Mammary epithelial cell (primary cell): ENCODE measurements at regions not wholly inside any gene's neighbourhood (a gene's known extent, or its start where the extent isn't known, plus 50 kb on each side); places are given as distances from the start of the nearest gene placed in this dataset.

Experiments
- EZH2 ChIP-seq: IDR thresholded peaks from 2 replicates; pipeline ENCODE4 v1.6.1; 2012; ENCODE audit warnings: low read length, inconsistent platforms, borderline replicate concordance
- TF ChIP-seq, protein P1 (sequence below), 2 donors: IDR thresholded peaks in 1 of 2; conservative IDR thresholded peaks in 1 of 2; 2 replicates each; pipeline ENCODE4 v1.5.1; 2011 to 2012; ENCODE audit warnings: inconsistent platforms in 2 of 2, low read length in 2 of 2, mild to moderate bottlenecking in 2 of 2, control low read depth in 1 of 2, low read depth in 1 of 2; ENCODE audit not compliant: insufficient read depth in 1 of 2; ENCODE audit errors: extremely low read depth in 1 of 2

DNA sequence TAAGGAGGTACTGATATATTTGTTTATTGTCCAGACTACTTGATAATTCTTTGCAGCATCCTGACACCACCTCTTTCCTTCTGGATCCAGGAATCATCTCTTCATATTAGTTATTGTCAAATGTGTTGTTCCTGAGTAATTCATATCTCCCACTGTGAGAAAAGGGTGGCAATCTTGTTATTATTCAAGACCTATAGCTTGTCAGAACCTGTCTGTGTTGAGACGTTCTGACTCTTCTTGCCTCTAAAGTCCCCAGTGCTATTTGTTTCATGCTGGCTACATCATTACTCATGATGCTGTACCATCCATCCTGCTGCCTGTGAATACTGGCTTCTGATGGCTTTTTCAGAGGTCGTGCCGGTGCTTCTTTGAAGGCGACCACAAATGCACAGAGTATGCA, 68.7 kb upstream of the TAF11L2 start:
- TF ChIP-seq, protein P1, sequence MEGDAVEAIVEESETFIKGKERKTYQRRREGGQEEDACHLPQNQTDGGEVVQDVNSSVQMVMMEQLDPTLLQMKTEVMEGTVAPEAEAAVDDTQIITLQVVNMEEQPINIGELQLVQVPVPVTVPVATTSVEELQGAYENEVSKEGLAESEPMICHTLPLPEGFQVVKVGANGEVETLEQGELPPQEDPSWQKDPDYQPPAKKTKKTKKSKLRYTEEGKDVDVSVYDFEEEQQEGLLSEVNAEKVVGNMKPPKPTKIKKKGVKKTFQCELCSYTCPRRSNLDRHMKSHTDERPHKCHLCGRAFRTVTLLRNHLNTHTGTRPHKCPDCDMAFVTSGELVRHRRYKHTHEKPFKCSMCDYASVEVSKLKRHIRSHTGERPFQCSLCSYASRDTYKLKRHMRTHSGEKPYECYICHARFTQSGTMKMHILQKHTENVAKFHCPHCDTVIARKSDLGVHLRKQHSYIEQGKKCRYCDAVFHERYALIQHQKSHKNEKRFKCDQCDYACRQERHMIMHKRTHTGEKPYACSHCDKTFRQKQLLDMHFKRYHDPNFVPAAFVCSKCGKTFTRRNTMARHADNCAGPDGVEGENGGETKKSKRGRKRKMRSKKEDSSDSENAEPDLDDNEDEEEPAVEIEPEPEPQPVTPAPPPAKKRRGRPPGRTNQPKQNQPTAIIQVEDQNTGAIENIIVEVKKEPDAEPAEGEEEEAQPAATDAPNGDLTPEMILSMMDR (conservative IDR thresholded peaks at IDR 0.05 in 1 of 2, IDR thresholded peaks at IDR 0.05 in 1 of 2; ENCODE audit: extremely low read depth in 1 of 2, insufficient read depth in 1 of 2, low read depth in 1 of 2, low read length in 2 of 2): no peak
- TF ChIP-seq EZH2: no peak
